Small intestine (tissue), 7 donors: ENCODE measurements at regions not wholly inside any gene's neighbourhood (a gene's known extent, or its start where the extent isn't known, plus 50 kb on each side); places are given as distances from the start of the nearest gene placed in this dataset.
"Not testable (repeated sequence)": the region's sequence is repeated elsewhere in the genome, so short reads cannot be mapped to it uniquely, and the experiment has no call there.

Source experiments
- DNase-seq, 2 donors: peaks; one replicate each; pipeline versions ENCODE4 v3.0.0 to v3.0.0-alpha.2; 2013
- FAIRE-seq: peaks from 2 replicates; lab custom pipeline; 2012; peaks lifted over from hg19 to GRCh38; lab: Jason Lieb, UNC
- H3K27ac ChIP-seq, 3 donors: one replicate each; pipeline ENCODE4 v1.5.1; 2013; ENCODE audit warnings: low read length in 2 of 3, mild to moderate bottlenecking in 2 of 3, control low read depth in 1 of 3, inconsistent platforms in 1 of 3, low read depth in 1 of 3, moderate library complexity in 1 of 3
- H3K27me3 ChIP-seq, 3 donors: one replicate each; pipeline ENCODE4 v1.6.1; 2013; ENCODE audit warnings: low read length in 3 of 3, inconsistent platforms in 1 of 3; ENCODE audit not compliant: control insufficient read depth in 3 of 3, insufficient read depth in 3 of 3
- H3K36me3 ChIP-seq, 3 donors: one replicate each; pipeline ENCODE4 v1.6.1; 2013; ENCODE audit warnings: low read length in 3 of 3, inconsistent platforms in 1 of 3, low read depth in 1 of 3, mild to moderate bottlenecking in 1 of 3, moderate library complexity in 1 of 3; ENCODE audit not compliant: control insufficient read depth in 3 of 3, insufficient read depth in 2 of 3
- H3K4me1 ChIP-seq, 3 donors: one replicate each; pipeline ENCODE4 v1.6.1; 2013; ENCODE audit warnings: low read length in 2 of 3, inconsistent platforms in 1 of 3, low read depth in 1 of 3, mild to moderate bottlenecking in 1 of 3, moderate library complexity in 1 of 3; ENCODE audit not compliant: control insufficient read depth in 3 of 3, insufficient read depth in 2 of 3
- H3K4me3 ChIP-seq, 3 donors: one replicate each; pipeline ENCODE4 v1.5.1; 2013; ENCODE audit warnings: low read length in 3 of 3, control low read depth in 1 of 3, inconsistent platforms in 1 of 3, low read depth in 1 of 3, mild to moderate bottlenecking in 1 of 3, moderate library complexity in 1 of 3
- H3K9me3 ChIP-seq, 2 donors: one replicate each; pipeline ENCODE4 v1.6.1; 2013; ENCODE audit warnings: low read depth in 1 of 2, low read length in 1 of 2; ENCODE audit not compliant: control insufficient read depth in 2 of 2, insufficient read depth in 1 of 2
- WGBS, 3 donors: extraction: QIAGEN DNeasy Blood & Tissue Kit; methylation state at CpG; one replicate each; pipeline ENCODE4 v1.1.7; 2013; 5-methylcytosine and 5-hydroxymethylcytosine counted together
- donor health status: healthy with polysubstance abuse.
- donor health status: control.
- donor health status: control.
- donor health status: Bipolar disorder and iron deficiency.
- donor health status: healthy.

GRCh38 chr7:108648989-108649388 lies 79.3 kb downstream of the DNAJB9 start:
- no peak for FAIRE-seq
- no peak for DNase-seq
- H3K4me3 ChIP-seq, result no peak overlapping the region
- H3K27ac ChIP-seq, result no peak overlapping the region
- peaks cover 0 to 3% (median 0%) of the 10 kb centered on the region in 3 donors for H3K27me3 ChIP-seq
- no peaks in the 10 kb centered on the region for H3K4me1 ChIP-seq
- H3K9me3 ChIP-seq, result no peaks in the 10 kb centered on the region
- WGBS, 3 donors, result 46 to 53% (median 51%) methylated on average over 6 of the region's 6 CpGs
- no peaks in the 10 kb centered on the region for H3K36me3 ChIP-seq

GRCh38 chr7:108650467-108650866 lies 80.8 kb downstream of the DNAJB9 start:
- H3K27ac ChIP-seq, result no peak overlapping the region
- H3K4me3 ChIP-seq, result no peak overlapping the region
- H3K36me3 ChIP-seq, result no peaks in the 10 kb centered on the region
- WGBS, 3 donors, result 23 to 37% (median 27%) methylated on average over 1 of the region's 1 CpG
- peaks cover 0 to 3% (median 0%) of the 10 kb centered on the region in 3 donors for H3K27me3 ChIP-seq
- DNase-seq (no peak), FAIRE-seq (no peak)
- H3K4me1 ChIP-seq, result no peaks in the 10 kb centered on the region
- H3K9me3 ChIP-seq, result no peaks in the 10 kb centered on the region

- DNase-seq (no peak), FAIRE-seq (no peak)
- H3K27me3 ChIP-seq, result peaks cover 0 to 3% (median 2%) of the 10 kb centered on the region in 3 donors
- H3K4me1 ChIP-seq, result no peaks in the 10 kb centered on the region
- no peak overlapping the region for H3K4me3 ChIP-seq
- no peaks in the 10 kb centered on the region for H3K36me3 ChIP-seq
- no peaks in the 10 kb centered on the region for H3K9me3 ChIP-seq
- no peak overlapping the region for H3K27ac ChIP-seq
- 93 to 96% (median 95%) methylated on average over 9 of the region's 9 CpGs for WGBS, 3 donors
Observed at GRCh38 chr7:108652886-108653285, 83.2 kb downstream of the DNAJB9 start.

GRCh38 chr7:108653526-108653925 lies 83.9 kb downstream of the DNAJB9 start:
- Histone ChIP-seq H3K27ac (no peak overlapping the region), H3K4me3 (no peak overlapping the region), H3K36me3 (no peaks in the 10 kb centered on the region), H3K9me3 (no peaks in the 10 kb centered on the region), H3K4me1 (no peaks in the 10 kb centered on the region), H3K27me3 (peaks cover 0 to 3% (median 2%) of the 10 kb centered on the region in 3 donors)
- FAIRE-seq, result no peak
- WGBS, 3 donors, result 72 to 85% (median 74%) methylated on average over 4 of the region's 4 CpGs
- no peak for DNase-seq

- DNase-seq, H3K9me3 ChIP-seq, H3K27me3 ChIP-seq, H3K27ac ChIP-seq, H3K4me1 ChIP-seq, H3K36me3 ChIP-seq, H3K4me3 ChIP-seq, FAIRE-seq: not testable (repeated sequence)
- 93 to 95% (median 94%) methylated on average over 35 to 37 of the region's 37 CpGs for WGBS, 3 donors
Observed at GRCh38 chr7:108657140-108657726, 87.6 kb downstream of the DNAJB9 start.

GRCh38 chr7:108659261-108659660 lies 89.6 kb downstream of the DNAJB9 start:
- Histone ChIP-seq H3K36me3 (no peaks in the 10 kb centered on the region), H3K27ac (no peak overlapping the region), H3K4me3 (no peak overlapping the region), H3K4me1 (no peaks in the 10 kb centered on the region), H3K27me3 (peaks cover 0 to 2% (median 0%) of the 10 kb centered on the region in 3 donors), H3K9me3 (no peaks in the 10 kb centered on the region)
- DNase-seq (no peak), FAIRE-seq (no peak)
- 60 to 74% (median 72%) methylated on average over 3 of the region's 3 CpGs for WGBS, 3 donors

GRCh38 chr7:108659867-108660266 lies 90.2 kb downstream of the DNAJB9 start:
- DNase-seq, result no peak

GRCh38 chr7:108660465-108660864 lies 90.8 kb downstream of the DNAJB9 start:
- WGBS, 3 donors, result 54 to 63% (median 55%) methylated on average over 3 of the region's 3 CpGs
- FAIRE-seq (no peak), DNase-seq (no peak)
- no peak overlapping the region for H3K4me3 ChIP-seq
- H3K4me1 ChIP-seq, result no peaks in the 10 kb centered on the region
- no peaks in the 10 kb centered on the region for H3K9me3 ChIP-seq
- peaks cover 0 to 2% (median 0%) of the 10 kb centered on the region in 3 donors for H3K27me3 ChIP-seq
- H3K36me3 ChIP-seq, result no peaks in the 10 kb centered on the region
- H3K27ac ChIP-seq, result no peak overlapping the region

More at GRCh38 chr7:108659867-108660266, 90.2 kb downstream of the DNAJB9 start:
- WGBS, 3 donors, result 32 to 67% (median 39%) methylated on average over 2 of the region's 2 CpGs
- Histone ChIP-seq H3K9me3 (no peaks in the 10 kb centered on the region), H3K27ac (no peak overlapping the region), H3K4me1 (no peaks in the 10 kb centered on the region), H3K36me3 (no peaks in the 10 kb centered on the region), H3K27me3 (peaks cover 0 to 2% (median 0%) of the 10 kb centered on the region in 3 donors), H3K4me3 (no peak overlapping the region)
- FAIRE-seq, result no peak
